ENCODE measurements at regions not wholly inside any gene's neighbourhood (a gene's known extent, or its start where the extent isn't known, plus 50 kb on each side); places are given as distances from the start of the nearest gene placed in this dataset.

GRCh38 chr5:101673120-101673519, 623.0 kb downstream of the SLCO4C1 start:
- Histone ChIP-seq H2AFZ (ENCODE audit: low read depth, low read length) (no peak overlapping the region), H3K4me3 (replicated peaks in 1 of 3; ENCODE audit: insufficient read depth in 1 of 3, low read depth in 1 of 3, low read length in 3 of 3) (no peak overlapping the region), H3K36me3 (ENCODE audit: control insufficient read depth in 2 of 2, extremely low read depth in 1 of 2, insufficient read depth in 2 of 2, low read length in 2 of 2) (no peaks in the 10 kb centered on the region), H3K9me3 (replicated peaks; ENCODE audit: control insufficient read depth, insufficient read depth, low read length) (no peaks in the 10 kb centered on the region), H4K20me1 (replicated peaks; ENCODE audit: control insufficient read depth, extremely low read depth, insufficient read depth, low read length) (no peaks in the 10 kb centered on the region), H3K4me2 (ENCODE audit: insufficient read depth, low read length) (no peak overlapping the region), H3K9ac (replicated peaks; ENCODE audit: extremely low read depth, insufficient read depth, low read length) (no peak overlapping the region), H3K79me2 (ENCODE audit: control insufficient read depth, insufficient read depth, low read length) (no peaks in the 10 kb centered on the region), H3K27ac (ENCODE audit: insufficient read depth, low read depth, low read length) (no peak overlapping the region), H3K27me3 (ENCODE audit: control insufficient read depth in 2 of 2, insufficient read depth in 2 of 2, low read length in 2 of 2) (no peaks in the 10 kb centered on the region), H3K9me1 (replicated peaks; ENCODE audit: control insufficient read depth, extremely low read depth, insufficient read depth, low read length) (no peaks in the 10 kb centered on the region), H3K4me1 (ENCODE audit: control insufficient read depth, extremely low read depth, insufficient read depth, low read length) (no peaks in the 10 kb centered on the region)
- TF ChIP-seq GATA2 (IDR thresholded peaks at IDR 0.05; ENCODE audit: insufficient read depth, insufficient read length, low read depth, low read length) (no peak), FOS (IDR thresholded peaks at IDR 0.05; ENCODE audit: borderline replicate concordance, insufficient read depth, low read length) (no peak), EZH2 (IDR thresholded peaks at IDR 0.05; ENCODE audit: borderline replicate concordance, low read depth, low read length, severe bottlenecking) (no peak), CTCF (IDR thresholded peaks at IDR 0.05; ENCODE audit: extremely low read depth in 1 of 2, insufficient read depth in 1 of 2, low read depth in 1 of 2, low read length in 2 of 2) (no peak), POLR2A (IDR thresholded peaks at IDR 0.05; ENCODE audit: low read depth, low read length) (no peak), POLR2AphosphoS5 (IDR thresholded peaks at IDR 0.05; ENCODE audit: insufficient read depth, low read depth, low read length) (no peak), MAX (IDR thresholded peaks at IDR 0.05; ENCODE audit: insufficient read depth, insufficient read length) (no peak), MYC (IDR thresholded peaks at IDR 0.05; ENCODE audit: low read depth, low read length) (no peak), JUN (IDR thresholded peaks at IDR 0.05; ENCODE audit: borderline replicate concordance, insufficient read depth, insufficient read length, low read depth) (no peak)
- no TSS peak for BruUV-seq (replicated peaks)
- intact Hi-C loops (cut with micrococcal nuclease) (no loop called here), dilution Hi-C loops (cut with MboI; ENCODE audit: extremely low pct_ligation_motif_present, low sequenced_read_pairs) (no loop called here)
- FAIRE-seq (no peak), DNase-seq (ENCODE audit: low read depth, low spot score) (no peak)
- ChIA-PET POLR2A (no interaction called here), CTCF (interaction anchor here (0.6 kb wide), 1 partner anchor 1051 kb away, joined by 6 read pairs; no protein-coding TSS in a partner anchor)
